K562 (cell line): ENCODE measurements at regions not wholly inside any gene's neighbourhood (a gene's known extent, or its start where the extent isn't known, plus 50 kb on each side); places are given as distances from the start of the nearest gene placed in this dataset.

ENCODE experiments used
- ATAC-seq: fragments of 200-7000 bp; cut with Tn5 transposase; 3 replicates; pipeline ENCODE4 v1.9.1; 2020; ENCODE audit warnings: moderate library complexity
- BruUV-seq: library from RNA; stranded (reverse); fragments of 400-500 nt; replicated peaks from 2 replicates; lab custom pipeline; 2021; lab: Mats Ljungman, UMichigan
- CTCF ChIA-PET: fragments of 300-600 bp; formaldehyde crosslinking; extraction: SDS; loops from one replicate; lab custom pipeline; 2021; ENCODE audit warnings: low intra/inter-chr PET ratio; lab: Yijun Ruan, JAX
- POLR2A ChIA-PET: fragments of 300-600, 350-650 bp; sonication (Branson Sonifier 250); formaldehyde crosslinking; extraction: SDS; loops from one replicate; lab custom pipeline; 2021; ENCODE audit warnings: antibody characterized with exemption, inconsistent platforms; lab: Yijun Ruan, JAX
- DNase-seq, 4 experiments: peaks; one replicate each; pipeline versions ENCODE4 v3.0.0 to v3.0.0-alpha.2; 2011 to 2018; ENCODE audit warnings: low spot score in 3 of 4, mixed read lengths in 3 of 4; ENCODE audit errors: extremely low read depth in 1 of 4
- FAIRE-seq: peaks from 2 replicates; lab custom pipeline; 2011; peaks lifted over from hg19 to GRCh38; lab: Jason Lieb, UNC
- H2AFZ ChIP-seq: 2 replicates; pipeline ENCODE4 v1.6.0; 2011; ENCODE audit warnings: low read depth, low read length, control low read depth, inconsistent platforms
- H3K27ac ChIP-seq: fragments of 200-600 bp; 3 replicates; pipeline ENCODE4 v1.8.0; 2011; ENCODE audit warnings: low read depth, mild to moderate bottlenecking, control low read depth, inconsistent platforms, low read length, moderate library complexity, mixed read lengths; ENCODE audit errors: extremely low read depth
- H3K27me3 ChIP-seq, 2 experiments: fragments of 300-600 bp in 1 of 2; 2 replicates in 1 of 2; 3 replicates in 1 of 2; pipeline versions ENCODE4 v1.6.0 to v1.8.0; 2011; ENCODE audit warnings: inconsistent platforms in 2 of 2, low read length in 2 of 2, mild to moderate bottlenecking in 1 of 2, mixed read lengths in 1 of 2, moderate library complexity in 1 of 2; ENCODE audit not compliant: control insufficient read depth in 2 of 2, insufficient read depth in 2 of 2
- H3K36me3 ChIP-seq: fragments of 300-600 bp; 3 replicates; pipeline ENCODE4 v1.8.0; 2011; ENCODE audit warnings: mild to moderate bottlenecking, low read length, inconsistent platforms; ENCODE audit not compliant: control insufficient read depth, insufficient read depth
- H3K4me1 ChIP-seq, 2 experiments: fragments of 200-600 bp in 1 of 2; replicated peaks in 1 of 2; 2 replicates in 1 of 2; 3 replicates in 1 of 2; pipeline versions ENCODE4 v1.5.1 to v1.8.0; 2011; ENCODE audit warnings: inconsistent platforms in 2 of 2, low read length in 2 of 2, mild to moderate bottlenecking in 1 of 2, mixed read lengths in 1 of 2, moderate library complexity in 1 of 2; ENCODE audit not compliant: control insufficient read depth in 2 of 2, insufficient read depth in 2 of 2
- H3K4me2 ChIP-seq: 2 replicates; pipeline ENCODE4 v1.6.1; 2011; ENCODE audit warnings: low read length, control low read depth, inconsistent platforms, mixed read lengths; ENCODE audit not compliant: insufficient read depth
- H3K4me3 ChIP-seq: fragments of 200-600 bp; sonication (generic), shearing (Covaris generic); 2 replicates; pipeline ENCODE4 v1.5.1; 2016; ENCODE audit warnings: control low read depth, inconsistent platforms
- H3K79me2 ChIP-seq: fragments of 200-600 bp; 3 replicates; pipeline ENCODE4 v1.8.0; 2011; ENCODE audit warnings: low read length, inconsistent platforms; ENCODE audit not compliant: control insufficient read depth, insufficient read depth
- H3K9ac ChIP-seq, 2 experiments: 2 replicates each; pipeline versions ENCODE4 v1.6.0 to v1.6.1; 2011; ENCODE audit warnings: low read depth in 2 of 2, low read length in 2 of 2, control low read depth in 1 of 2, inconsistent platforms in 1 of 2, mild to moderate bottlenecking in 1 of 2, mixed read lengths in 1 of 2; ENCODE audit not compliant: insufficient read depth in 1 of 2
- H3K9me1 ChIP-seq: one replicate; pipeline ENCODE4 v1.6.0; 2011; ENCODE audit warnings: inconsistent platforms, mild to moderate bottlenecking, low read length, moderate library complexity; ENCODE audit not compliant: control insufficient read depth, insufficient read depth
- H3K9me3 ChIP-seq: replicated peaks from 2 replicates; pipeline ENCODE4 v1.5.1; 2011; ENCODE audit warnings: low read depth, low read length, inconsistent platforms; ENCODE audit not compliant: control insufficient read depth, insufficient read depth
- H4K20me1 ChIP-seq: replicated peaks from 2 replicates; pipeline ENCODE4 v1.6.1; 2011; ENCODE audit warnings: low read length, inconsistent platforms, mixed read lengths; ENCODE audit not compliant: control insufficient read depth, insufficient read depth
- ARID4B ChIP-seq: sonication (generic); formaldehyde crosslinking; IDR thresholded peaks from 2 replicates; pipeline ENCODE4 v1.8.0; 2022; ENCODE audit warnings: mild to moderate bottlenecking, missing genetic modification reagents
- HINFP ChIP-seq: fragments of 450-650 bp; conservative IDR thresholded peaks from 2 replicates; pipeline ENCODE4 v1.6.1; 2016; ENCODE audit warnings: missing genetic modification characterization, low read depth, mild to moderate bottlenecking, control low read depth, missing compliant biosample characterization
- ZBTB43 ChIP-seq: sonication (generic); formaldehyde crosslinking; IDR thresholded peaks from 2 replicates; pipeline ENCODE4 v1.8.0; 2023; ENCODE audit warnings: mild to moderate bottlenecking, missing genetic modification reagents
- WGBS: fragments of 100-300 bp; shearing (Covaris generic); methylation state at CpG from one replicate; pipeline ENCODE4 v1.1.6; 2016; ENCODE audit warnings: low coverage, mixed read lengths; ENCODE audit not compliant: insufficient coverage; ENCODE audit errors: missing lambda C conversion rate; 5-methylcytosine and 5-hydroxymethylcytosine counted together
- in situ Hi-C: fragments of 300-500 bp; cut with MboI; formaldehyde crosslinking; loops from 4 replicates; pipeline ENCODE4 v1.15.0; 2018; ENCODE audit warnings: inconsistent platforms, mixed read lengths
- intact Hi-C: fragments of 100-400 bp; cut with micrococcal nuclease; formaldehyde crosslinking; loops from 2 replicates; pipeline ENCODE4 v1.14.2; 2022

DNA sequence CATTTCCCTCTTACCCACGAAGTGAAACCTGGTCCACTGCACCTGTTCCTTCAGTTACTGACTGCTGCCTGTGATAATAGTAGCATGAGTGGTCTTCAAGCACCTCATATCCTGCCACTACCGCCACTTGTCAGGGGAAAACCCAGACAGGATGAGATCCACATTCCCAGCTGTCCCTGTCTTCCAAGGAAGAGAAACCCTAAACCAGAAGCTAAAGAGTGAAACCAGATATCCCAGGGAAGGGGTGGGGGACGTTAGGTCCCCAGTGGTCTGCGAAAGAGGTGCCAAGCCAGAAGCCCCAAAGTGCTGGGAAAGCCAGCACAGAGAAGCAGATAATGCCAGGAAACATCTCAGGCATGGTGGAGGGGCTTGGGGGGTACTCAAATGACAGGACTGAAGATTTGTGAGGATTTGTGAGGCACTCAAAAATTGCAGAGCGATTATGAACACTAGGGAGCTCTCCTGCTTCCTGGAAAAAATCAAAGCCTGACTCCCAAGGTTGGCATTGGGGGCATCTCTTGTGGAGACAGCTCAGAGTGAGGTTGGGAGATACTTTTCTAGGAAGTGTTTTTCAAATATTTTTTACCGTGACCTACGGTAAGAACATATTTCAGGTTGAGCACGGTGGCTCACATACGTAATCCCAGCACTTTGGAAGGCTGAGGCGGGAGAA, 77.9 kb downstream of the TMEM30B start:
- H4K20me1 ChIP-seq = no peaks in the 10 kb centered on the region; the same call in 1 of the 2 replicates
- peaks cover 0 to 6% of the 10 kb centered on the region in 2 experiments; a peak in 1 of 5 replicates for H3K27me3 ChIP-seq
- no peak overlapping the region for H3K4me3 ChIP-seq
- H3K27ac ChIP-seq = no peak overlapping the region
- H3K4me2 ChIP-seq = no peak overlapping the region
- TF ChIP-seq ZBTB43 (no peak), HINFP (tag) (no peak), ARID4B (CRISPR knock-in tag) (no peak)
- H3K9me3 ChIP-seq = no peaks in the 10 kb centered on the region
- H3K36me3 ChIP-seq = no peaks in the 10 kb centered on the region
- no TSS peak for BruUV-seq
- in situ Hi-C loops = no loop called here
- no peak for DNase-seq
- no peaks in the 10 kb centered on the region for H3K79me2 ChIP-seq
- POLR2A ChIA-PET = no interaction called here
- no peak for FAIRE-seq
- intact Hi-C loops = no loop called here
- ATAC-seq = no peak
- H3K9ac ChIP-seq = no peak overlapping the region
- H3K9me1 ChIP-seq = no peaks in the 10 kb centered on the region
- CTCF ChIA-PET = no interaction called here
- H3K4me1 ChIP-seq = no peaks in the 10 kb centered on the region
- 2% methylated on average over 8 of the region's 10 CpGs for WGBS
- H2AFZ ChIP-seq = no peak overlapping the region
